ENCODE measurements at regions not wholly inside any gene's neighbourhood (a gene's known extent, or its start where the extent isn't known, plus 50 kb on each side); places are given as distances from the start of the nearest gene placed in this dataset.

GRCh38 chr7:22569586-22570321 lies 69.8 kb upstream of the STEAP1B start (continued):
- TF ChIP-seq, protein P1, sequence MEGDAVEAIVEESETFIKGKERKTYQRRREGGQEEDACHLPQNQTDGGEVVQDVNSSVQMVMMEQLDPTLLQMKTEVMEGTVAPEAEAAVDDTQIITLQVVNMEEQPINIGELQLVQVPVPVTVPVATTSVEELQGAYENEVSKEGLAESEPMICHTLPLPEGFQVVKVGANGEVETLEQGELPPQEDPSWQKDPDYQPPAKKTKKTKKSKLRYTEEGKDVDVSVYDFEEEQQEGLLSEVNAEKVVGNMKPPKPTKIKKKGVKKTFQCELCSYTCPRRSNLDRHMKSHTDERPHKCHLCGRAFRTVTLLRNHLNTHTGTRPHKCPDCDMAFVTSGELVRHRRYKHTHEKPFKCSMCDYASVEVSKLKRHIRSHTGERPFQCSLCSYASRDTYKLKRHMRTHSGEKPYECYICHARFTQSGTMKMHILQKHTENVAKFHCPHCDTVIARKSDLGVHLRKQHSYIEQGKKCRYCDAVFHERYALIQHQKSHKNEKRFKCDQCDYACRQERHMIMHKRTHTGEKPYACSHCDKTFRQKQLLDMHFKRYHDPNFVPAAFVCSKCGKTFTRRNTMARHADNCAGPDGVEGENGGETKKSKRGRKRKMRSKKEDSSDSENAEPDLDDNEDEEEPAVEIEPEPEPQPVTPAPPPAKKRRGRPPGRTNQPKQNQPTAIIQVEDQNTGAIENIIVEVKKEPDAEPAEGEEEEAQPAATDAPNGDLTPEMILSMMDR (IDR thresholded peaks at IDR 0.05 in 2 of 3, conservative IDR thresholded peaks at IDR 0.05 in 1 of 3; ENCODE audit: borderline replicate concordance in 1 of 3, insufficient read depth in 1 of 3, low read depth in 2 of 3, low read length in 2 of 3): no peak
- TF ChIP-seq SP1 (IDR thresholded peaks at IDR 0.05; ENCODE audit: low read depth): no peak

GRCh38 chr7:22566592-22566991 lies 66.6 kb upstream of the STEAP1B start:
- H3K9ac ChIP-seq (ENCODE audit: low read length): no peak overlapping the region
- CTCF ChIA-PET: no interaction called here
- POLR2A ChIA-PET: no interaction called here
- intact Hi-C loops (cut with micrococcal nuclease): no loop called here
- H3K9me2 ChIP-seq (ENCODE audit: insufficient read depth): no peaks in the 10 kb centered on the region
- no peak overlapping the region for H3K27ac ChIP-seq (ENCODE audit: low read depth, low read length)
- no peaks in the 10 kb centered on the region for H3K79me2 ChIP-seq (ENCODE audit: insufficient read depth, low read length)
- no peak for TF ChIP-seq ELF1 (IDR thresholded peaks at IDR 0.05; ENCODE audit: borderline replicate concordance, low read depth)
- TF ChIP-seq, protein P2, sequence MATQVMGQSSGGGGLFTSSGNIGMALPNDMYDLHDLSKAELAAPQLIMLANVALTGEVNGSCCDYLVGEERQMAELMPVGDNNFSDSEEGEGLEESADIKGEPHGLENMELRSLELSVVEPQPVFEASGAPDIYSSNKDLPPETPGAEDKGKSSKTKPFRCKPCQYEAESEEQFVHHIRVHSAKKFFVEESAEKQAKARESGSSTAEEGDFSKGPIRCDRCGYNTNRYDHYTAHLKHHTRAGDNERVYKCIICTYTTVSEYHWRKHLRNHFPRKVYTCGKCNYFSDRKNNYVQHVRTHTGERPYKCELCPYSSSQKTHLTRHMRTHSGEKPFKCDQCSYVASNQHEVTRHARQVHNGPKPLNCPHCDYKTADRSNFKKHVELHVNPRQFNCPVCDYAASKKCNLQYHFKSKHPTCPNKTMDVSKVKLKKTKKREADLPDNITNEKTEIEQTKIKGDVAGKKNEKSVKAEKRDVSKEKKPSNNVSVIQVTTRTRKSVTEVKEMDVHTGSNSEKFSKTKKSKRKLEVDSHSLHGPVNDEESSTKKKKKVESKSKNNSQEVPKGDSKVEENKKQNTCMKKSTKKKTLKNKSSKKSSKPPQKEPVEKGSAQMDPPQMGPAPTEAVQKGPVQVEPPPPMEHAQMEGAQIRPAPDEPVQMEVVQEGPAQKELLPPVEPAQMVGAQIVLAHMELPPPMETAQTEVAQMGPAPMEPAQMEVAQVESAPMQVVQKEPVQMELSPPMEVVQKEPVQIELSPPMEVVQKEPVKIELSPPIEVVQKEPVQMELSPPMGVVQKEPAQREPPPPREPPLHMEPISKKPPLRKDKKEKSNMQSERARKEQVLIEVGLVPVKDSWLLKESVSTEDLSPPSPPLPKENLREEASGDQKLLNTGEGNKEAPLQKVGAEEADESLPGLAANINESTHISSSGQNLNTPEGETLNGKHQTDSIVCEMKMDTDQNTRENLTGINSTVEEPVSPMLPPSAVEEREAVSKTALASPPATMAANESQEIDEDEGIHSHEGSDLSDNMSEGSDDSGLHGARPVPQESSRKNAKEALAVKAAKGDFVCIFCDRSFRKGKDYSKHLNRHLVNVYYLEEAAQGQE (IDR thresholded peaks at IDR 0.05; ENCODE audit: low read depth): no peak
- no peak for TF ChIP-seq EGR1 (IDR thresholded peaks at IDR 0.05; ENCODE audit: low read depth)
- TF ChIP-seq, protein P1 (IDR thresholded peaks at IDR 0.05 in 2 of 3, conservative IDR thresholded peaks at IDR 0.05 in 1 of 3; ENCODE audit: borderline replicate concordance in 1 of 3, insufficient read depth in 1 of 3, low read depth in 2 of 3, low read length in 2 of 3): no peak
- no peak for TF ChIP-seq POLR2A (IDR thresholded peaks at IDR 0.05; ENCODE audit: borderline replicate concordance, extremely low read depth, insufficient read depth, insufficient read length)
- TF ChIP-seq ZNF274 (IDR thresholded peaks at IDR 0.05; ENCODE audit: low read depth, low read length): no peak
- no peak for TF ChIP-seq CEBPB (IDR thresholded peaks at IDR 0.05; ENCODE audit: low read depth)
- no peak for TF ChIP-seq ZFX (IDR thresholded peaks at IDR 0.05)
- TF ChIP-seq, protein P3, sequence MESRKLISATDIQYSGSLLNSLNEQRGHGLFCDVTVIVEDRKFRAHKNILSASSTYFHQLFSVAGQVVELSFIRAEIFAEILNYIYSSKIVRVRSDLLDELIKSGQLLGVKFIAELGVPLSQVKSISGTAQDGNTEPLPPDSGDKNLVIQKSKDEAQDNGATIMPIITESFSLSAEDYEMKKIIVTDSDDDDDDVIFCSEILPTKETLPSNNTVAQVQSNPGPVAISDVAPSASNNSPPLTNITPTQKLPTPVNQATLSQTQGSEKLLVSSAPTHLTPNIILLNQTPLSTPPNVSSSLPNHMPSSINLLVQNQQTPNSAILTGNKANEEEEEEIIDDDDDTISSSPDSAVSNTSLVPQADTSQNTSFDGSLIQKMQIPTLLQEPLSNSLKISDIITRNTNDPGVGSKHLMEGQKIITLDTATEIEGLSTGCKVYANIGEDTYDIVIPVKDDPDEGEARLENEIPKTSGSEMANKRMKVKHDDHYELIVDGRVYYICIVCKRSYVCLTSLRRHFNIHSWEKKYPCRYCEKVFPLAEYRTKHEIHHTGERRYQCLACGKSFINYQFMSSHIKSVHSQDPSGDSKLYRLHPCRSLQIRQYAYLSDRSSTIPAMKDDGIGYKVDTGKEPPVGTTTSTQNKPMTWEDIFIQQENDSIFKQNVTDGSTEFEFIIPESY (IDR thresholded peaks at IDR 0.05; ENCODE audit: extremely low read depth, insufficient replicate concordance, low read length): no peak
- TF ChIP-seq TCF7L2 (IDR thresholded peaks at IDR 0.05; ENCODE audit: borderline replicate concordance, extremely low read depth, insufficient read depth, insufficient read length): no peak
- RAD21 ChIA-PET (ENCODE audit: low non-redundant PET in 1 of 2, low total read pairs in 2 of 2, uncharacterized antibody in 2 of 2, unreplicated experiment in 2 of 2): no interaction called here
- no peaks in the 10 kb centered on the region for H3K4me1 ChIP-seq (ENCODE audit: control insufficient read depth in 1 of 2, insufficient read depth in 2 of 2, low read length in 2 of 2)
- no peaks in the 10 kb centered on the region for H3K27me3 ChIP-seq (ENCODE audit: insufficient read depth, low read length)
- DNase-seq (ENCODE audit: low read depth, low spot score): no peak
- no peaks in the 10 kb centered on the region for H4K20me1 ChIP-seq (ENCODE audit: insufficient read depth)
- H3K4me2 ChIP-seq (ENCODE audit: low read length): no peak overlapping the region
- no peak for ATAC-seq
- H2AFZ ChIP-seq (ENCODE audit: low read depth, low read length, poor library complexity, severe bottlenecking): no peak overlapping the region
- BruUV-seq (replicated peaks): no TSS peak
- H3K9me3 ChIP-seq (ENCODE audit: control insufficient read depth in 1 of 2, insufficient read depth in 1 of 2, low read depth in 1 of 2, low read length in 2 of 2): no peaks in the 10 kb centered on the region
- no peak overlapping the region for H3K4me3 ChIP-seq (replicated peaks in 1 of 2; ENCODE audit: low read depth in 1 of 2, low read length in 2 of 2)
- H3K36me3 ChIP-seq (ENCODE audit: control insufficient read depth in 1 of 2, insufficient read depth in 2 of 2, low read length in 2 of 2): no peaks in the 10 kb centered on the region

Data from HCT116 (cell line).